ENCODE measurements at regions not wholly inside any gene's neighbourhood (a gene's known extent, or its start where the extent isn't known, plus 50 kb on each side); places are given as distances from the start of the nearest gene placed in this dataset.

GRCh38 chr5:85441853-85442252 is 1057.2 kb upstream of the EDIL3 start:
- H3K36me3 ChIP-seq, result no peaks in the 10 kb centered on the region
- no peaks in the 10 kb centered on the region for H3K79me2 ChIP-seq (ENCODE audit: low read depth)
- no peak overlapping the region for H3K4me3 ChIP-seq
- Mint-ChIP-seq H3K27me3 (ENCODE audit: insufficient read depth, low read depth) (no peaks in the 10 kb centered on the region), H3K9me3 (no peaks in the 10 kb centered on the region), H3K36me3 (no peaks in the 10 kb centered on the region), H3K4me1 (no peaks in the 10 kb centered on the region), H3K4me3 (no peak overlapping the region), H3K27ac (no peak overlapping the region)
- H3K4me1 ChIP-seq, result no peaks in the 10 kb centered on the region
- no peak for TF ChIP-seq EZH2 (IDR thresholded peaks at IDR 0.05)
- no peak for TF ChIP-seq CTCF (IDR thresholded peaks at IDR 0.05)
- no peak for TF ChIP-seq EZH2phosphoT487 (IDR thresholded peaks at IDR 0.05)
- H4K20me1 ChIP-seq (ENCODE audit: low read depth), result no peaks in the 10 kb centered on the region
- no peak overlapping the region for H3K27ac ChIP-seq
- H3K9ac ChIP-seq, result no peak overlapping the region
- H3F3A ChIP-seq (ENCODE audit: low read depth), result no peaks in the 10 kb centered on the region
- no peak overlapping the region for H3K4me2 ChIP-seq
- H3K27me3 ChIP-seq, result no peaks in the 10 kb centered on the region
- H2AFZ ChIP-seq (replicated peaks), result no peak overlapping the region
- no peaks in the 10 kb centered on the region for H3K9me3 ChIP-seq (ENCODE audit: low read depth)
- no peak for DNase-seq (ENCODE audit: low spot score)

- DNase-seq (ENCODE audit: low spot score), result no peak
- Mint-ChIP-seq H3K4me3 (no peak overlapping the region), H3K9me3 (no peaks in the 10 kb centered on the region), H3K27me3 (ENCODE audit: insufficient read depth, low read depth) (peaks cover 4% of the 10 kb centered on the region), H3K4me1 (peaks cover 5% of the 10 kb centered on the region), H3K27ac (no peak overlapping the region), H3K36me3 (no peaks in the 10 kb centered on the region)
- H3K9ac ChIP-seq, result no peak overlapping the region
- H2AFZ ChIP-seq (replicated peaks), result no peak overlapping the region
- H3K9me3 ChIP-seq (ENCODE audit: low read depth), result no peaks in the 10 kb centered on the region
- H3F3A ChIP-seq (ENCODE audit: low read depth), result no peaks in the 10 kb centered on the region
- H3K4me2 ChIP-seq, result no peak overlapping the region
- no peak overlapping the region for H3K4me3 ChIP-seq
- no peak for TF ChIP-seq EZH2 (IDR thresholded peaks at IDR 0.05)
- no peak for TF ChIP-seq CTCF (IDR thresholded peaks at IDR 0.05)
- TF ChIP-seq EZH2phosphoT487 (IDR thresholded peaks at IDR 0.05), result no peak
- H3K27ac ChIP-seq, result no peak overlapping the region
- no peaks in the 10 kb centered on the region for H3K79me2 ChIP-seq (ENCODE audit: low read depth)
- H3K4me1 ChIP-seq, result no peaks in the 10 kb centered on the region
- no peaks in the 10 kb centered on the region for H4K20me1 ChIP-seq (ENCODE audit: low read depth)
- no peaks in the 10 kb centered on the region for H3K36me3 ChIP-seq
- no peaks in the 10 kb centered on the region for H3K27me3 ChIP-seq
Observed at GRCh38 chr5:85452322-85453025, 1067.8 kb upstream of the EDIL3 start.

- Histone ChIP-seq H4K20me1 (ENCODE audit: low read depth) (no peaks in the 10 kb centered on the region), H3K9ac (no peak overlapping the region), H3K79me2 (ENCODE audit: low read depth) (no peaks in the 10 kb centered on the region), H3K4me1 (no peaks in the 10 kb centered on the region), H3K27ac (no peak overlapping the region), H2AFZ (replicated peaks) (no peak overlapping the region), H3K4me2 (no peak overlapping the region), H3K36me3 (no peaks in the 10 kb centered on the region), H3K4me3 (no peak overlapping the region), H3K27me3 (no peaks in the 10 kb centered on the region), H3K9me3 (ENCODE audit: low read depth) (no peaks in the 10 kb centered on the region), H3F3A (ENCODE audit: low read depth) (no peaks in the 10 kb centered on the region)
- H3K27ac Mint-ChIP-seq, result no peak overlapping the region
- no peaks in the 10 kb centered on the region for H3K9me3 Mint-ChIP-seq
- no peak for TF ChIP-seq CTCF (IDR thresholded peaks at IDR 0.05)
- no peak for TF ChIP-seq EZH2 (IDR thresholded peaks at IDR 0.05)
- TF ChIP-seq EZH2phosphoT487 (IDR thresholded peaks at IDR 0.05), result no peak
- peaks cover 5% of the 10 kb centered on the region for H3K4me1 Mint-ChIP-seq
- DNase-seq (ENCODE audit: low spot score), result no peak
- H3K36me3 Mint-ChIP-seq, result no peaks in the 10 kb centered on the region
- H3K4me3 Mint-ChIP-seq, result no peak overlapping the region
- H3K27me3 Mint-ChIP-seq (ENCODE audit: insufficient read depth, low read depth), result peaks cover 4% of the 10 kb centered on the region
Observed at GRCh38 chr5:85453026-85453349, 1068.3 kb upstream of the EDIL3 start.

Data from neural progenitor cell (in vitro differentiated cells).